ENCODE measurements at regions not wholly inside any gene's neighbourhood (a gene's known extent, or its start where the extent isn't known, plus 50 kb on each side); places are given as distances from the start of the nearest gene placed in this dataset.

GRCh38 chr5:82772281-82772680 lies 304.9 kb downstream of the TMEM167A start:
- no peak for TF ChIP-seq CTCF (IDR thresholded peaks at IDR 0.05)
- no peak for TF ChIP-seq POLR2A (IDR thresholded peaks at IDR 0.05)

Data from uterus (tissue), 2 donors.